Loucy (cell line): ENCODE measurements at regions not wholly inside any gene's neighbourhood (a gene's known extent, or its start where the extent isn't known, plus 50 kb on each side); places are given as distances from the start of the nearest gene placed in this dataset.

ENCODE experiments used
- H2AFZ ChIP-seq: fragments of 200-600 bp; sonication (generic); 2 replicates; pipeline ENCODE4 v1.6.0; 2016; ENCODE audit warnings: antibody characterized with exemption, mild to moderate bottlenecking, low read length, moderate library complexity
- H3F3A ChIP-seq: fragments of 200-600 bp; 2 replicates; pipeline ENCODE4 v1.6.0; 2016; ENCODE audit warnings: antibody characterized with exemption, low read depth, mild to moderate bottlenecking
- H3K27me3 ChIP-seq: fragments of 200-600 bp; sonication (generic); 2 replicates; pipeline ENCODE4 v1.6.1; 2014; ENCODE audit warnings: low read length, mild to moderate bottlenecking; ENCODE audit not compliant: insufficient read depth, poor library complexity, severe bottlenecking
- H3K36me3 ChIP-seq: fragments of 200-600 bp; sonication (generic); 2 replicates; pipeline ENCODE4 v1.6.1; 2016; ENCODE audit warnings: low read length; ENCODE audit not compliant: insufficient read depth
- H3K4me1 ChIP-seq: fragments of 200-600 bp; sonication (generic); 2 replicates; pipeline ENCODE4 v1.5.1; 2014; ENCODE audit warnings: low read length, mild to moderate bottlenecking; ENCODE audit not compliant: insufficient read depth, poor library complexity, severe bottlenecking
- H3K4me2 ChIP-seq: fragments of 200-600 bp; sonication (generic); 2 replicates; pipeline ENCODE4 v1.6.0; 2014; ENCODE audit warnings: antibody characterized with exemption, low read length, low read depth, mild to moderate bottlenecking; ENCODE audit not compliant: poor library complexity, severe bottlenecking
- H3K4me3 ChIP-seq: fragments of 200-600 bp; sonication (generic); 2 replicates; pipeline ENCODE4 v1.5.1; 2014; ENCODE audit warnings: low read length, mild to moderate bottlenecking, mixed read lengths; ENCODE audit not compliant: poor library complexity, severe bottlenecking
- H3K79me2 ChIP-seq: fragments of 200-600 bp; sonication (generic); 2 replicates; pipeline ENCODE4 v1.6.1; 2014; ENCODE audit warnings: low read length; ENCODE audit not compliant: insufficient read depth
- H3K9ac ChIP-seq: fragments of 200-600 bp; sonication (generic); 2 replicates; pipeline ENCODE4 v1.6.0; 2014; ENCODE audit warnings: mild to moderate bottlenecking, low read depth, low read length, moderate library complexity; ENCODE audit not compliant: poor library complexity, severe bottlenecking
- H3K9me2 ChIP-seq: fragments of 200-600 bp; sonication (generic); replicated peaks from 2 replicates; pipeline ENCODE4 v1.6.1; 2016; ENCODE audit warnings: low read depth, low read length, mixed read lengths
- H3K9me3 ChIP-seq: fragments of 200-600 bp; sonication (generic); 2 replicates; pipeline ENCODE4 v1.6.1; 2014; ENCODE audit warnings: mild to moderate bottlenecking, antibody characterized with exemption, low read length, low read depth; ENCODE audit not compliant: insufficient read depth
- H4K20me1 ChIP-seq: fragments of 200-600 bp; sonication (generic); 2 replicates; pipeline ENCODE4 v1.6.0; 2014; ENCODE audit warnings: antibody characterized with exemption, low read length, mild to moderate bottlenecking; ENCODE audit not compliant: insufficient read depth, poor library complexity, severe bottlenecking
- EZH2phosphoT487 ChIP-seq: fragments of 200-600 bp; IDR thresholded peaks from 2 replicates; pipeline ENCODE4 v1.6.1; 2018; ENCODE audit warnings: antibody characterized with exemption, mild to moderate bottlenecking, moderate library complexity, borderline replicate concordance
- TF ChIP-seq, protein P1 (sequence below): fragments of 200-600 bp; sonication (generic); conservative IDR thresholded peaks from 2 replicates; pipeline ENCODE4 v1.5.1; 2014; ENCODE audit warnings: mild to moderate bottlenecking, antibody characterized with exemption, low read length

DNA sequence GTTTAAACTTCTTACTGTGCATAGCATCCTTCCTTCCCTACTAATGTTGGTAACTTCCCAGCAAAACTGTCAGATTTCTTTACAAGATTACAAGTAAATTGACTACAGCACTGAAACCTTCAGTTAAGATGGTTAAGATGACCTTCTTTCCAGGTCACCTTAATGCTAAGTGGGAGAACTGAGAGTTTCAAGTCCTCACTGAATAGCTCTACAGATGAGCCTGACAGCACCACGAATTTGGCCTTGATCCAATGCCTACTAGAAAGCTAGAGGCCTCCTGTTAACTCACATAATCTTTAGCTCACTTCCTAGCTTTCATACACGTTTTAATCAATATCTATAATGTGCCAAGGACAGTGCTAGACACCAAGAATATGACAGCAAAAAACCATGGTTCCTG is 276.0 kb upstream of the PLD5 start:
- no peak overlapping the region for H3K9ac ChIP-seq
- no peaks in the 10 kb centered on the region for H3K9me3 ChIP-seq
- no peak overlapping the region for H3K4me3 ChIP-seq
- no peak overlapping the region for H3K4me2 ChIP-seq
- no peak overlapping the region for H2AFZ ChIP-seq
- H3K79me2 ChIP-seq = no peaks in the 10 kb centered on the region
- H3K9me2 ChIP-seq = no peaks in the 10 kb centered on the region
- H3K36me3 ChIP-seq = no peaks in the 10 kb centered on the region
- no peaks in the 10 kb centered on the region for H3F3A ChIP-seq
- no peaks in the 10 kb centered on the region for H3K4me1 ChIP-seq
- TF ChIP-seq EZH2phosphoT487 = no peak
- TF ChIP-seq, protein P1, sequence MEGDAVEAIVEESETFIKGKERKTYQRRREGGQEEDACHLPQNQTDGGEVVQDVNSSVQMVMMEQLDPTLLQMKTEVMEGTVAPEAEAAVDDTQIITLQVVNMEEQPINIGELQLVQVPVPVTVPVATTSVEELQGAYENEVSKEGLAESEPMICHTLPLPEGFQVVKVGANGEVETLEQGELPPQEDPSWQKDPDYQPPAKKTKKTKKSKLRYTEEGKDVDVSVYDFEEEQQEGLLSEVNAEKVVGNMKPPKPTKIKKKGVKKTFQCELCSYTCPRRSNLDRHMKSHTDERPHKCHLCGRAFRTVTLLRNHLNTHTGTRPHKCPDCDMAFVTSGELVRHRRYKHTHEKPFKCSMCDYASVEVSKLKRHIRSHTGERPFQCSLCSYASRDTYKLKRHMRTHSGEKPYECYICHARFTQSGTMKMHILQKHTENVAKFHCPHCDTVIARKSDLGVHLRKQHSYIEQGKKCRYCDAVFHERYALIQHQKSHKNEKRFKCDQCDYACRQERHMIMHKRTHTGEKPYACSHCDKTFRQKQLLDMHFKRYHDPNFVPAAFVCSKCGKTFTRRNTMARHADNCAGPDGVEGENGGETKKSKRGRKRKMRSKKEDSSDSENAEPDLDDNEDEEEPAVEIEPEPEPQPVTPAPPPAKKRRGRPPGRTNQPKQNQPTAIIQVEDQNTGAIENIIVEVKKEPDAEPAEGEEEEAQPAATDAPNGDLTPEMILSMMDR = no peak
- H3K27me3 ChIP-seq = no peaks in the 10 kb centered on the region
- H4K20me1 ChIP-seq = no peaks in the 10 kb centered on the region

DNA sequence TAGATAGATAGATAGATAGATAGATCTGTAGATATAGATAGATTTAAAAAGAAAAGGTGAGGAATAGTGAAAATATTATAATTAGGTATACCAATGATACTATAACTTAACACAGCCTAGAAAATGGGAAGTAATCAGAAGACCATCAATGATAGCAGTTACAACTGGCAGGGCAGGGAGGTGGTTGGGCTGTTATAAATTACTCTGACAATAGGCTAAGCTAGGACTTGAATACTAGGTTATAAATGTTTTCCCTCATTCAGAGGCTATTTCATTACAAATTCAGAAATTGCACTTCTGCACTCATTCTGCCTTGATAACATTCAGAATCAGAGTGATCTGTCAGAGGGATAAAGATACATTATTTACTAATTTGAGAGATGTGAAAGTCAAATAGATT is 273.4 kb upstream of the PLD5 start:
- Histone ChIP-seq H3K4me1 (no peaks in the 10 kb centered on the region), H4K20me1 (no peaks in the 10 kb centered on the region), H3K9ac (no peak overlapping the region), H2AFZ (no peak overlapping the region), H3K9me2 (no peaks in the 10 kb centered on the region), H3K4me2 (no peak overlapping the region), H3K36me3 (no peaks in the 10 kb centered on the region), H3K79me2 (no peaks in the 10 kb centered on the region), H3K27me3 (no peaks in the 10 kb centered on the region), H3K4me3 (no peak overlapping the region), H3K9me3 (no peaks in the 10 kb centered on the region), H3F3A (no peaks in the 10 kb centered on the region)
- TF ChIP-seq, protein P1 = no peak
- no peak for TF ChIP-seq EZH2phosphoT487

DNA sequence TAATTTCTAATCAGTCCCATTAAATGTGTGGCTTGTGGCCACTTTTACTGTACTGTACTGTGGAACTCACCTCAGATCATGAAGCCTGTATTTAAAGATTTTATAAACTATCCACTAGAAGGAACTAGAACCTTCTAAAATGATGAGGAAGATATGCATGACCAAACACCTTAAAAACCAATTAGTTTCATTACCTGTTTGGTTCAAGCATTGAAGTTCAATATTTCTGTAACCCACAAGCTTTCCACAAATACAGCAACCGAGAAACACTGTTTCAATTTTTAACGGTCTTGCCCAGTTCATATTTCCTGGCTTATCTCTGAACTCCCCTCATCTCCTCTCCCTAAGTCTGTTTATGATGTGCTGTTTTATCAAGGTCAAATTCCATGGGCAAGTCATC is 264.3 kb upstream of the PLD5 start:
- Histone ChIP-seq H3K4me1 (no peaks in the 10 kb centered on the region), H3K9me2 (no peaks in the 10 kb centered on the region), H2AFZ (no peak overlapping the region), H3K79me2 (no peaks in the 10 kb centered on the region), H4K20me1 (no peaks in the 10 kb centered on the region), H3K36me3 (no peaks in the 10 kb centered on the region), H3K4me3 (no peak overlapping the region), H3K9me3 (peaks cover 3% of the 10 kb centered on the region; the same call in 1 of the 2 replicates), H3K4me2 (no peak overlapping the region), H3K27me3 (no peaks in the 10 kb centered on the region), H3K9ac (no peak overlapping the region), H3F3A (no peaks in the 10 kb centered on the region)
- TF ChIP-seq, protein P1 = no peak
- TF ChIP-seq EZH2phosphoT487 = no peak
